Stimulated activated CD4-positive, alpha-beta T cell treated with anti-CD3 and anti-CD28 coated beads, TNF-alpha, amount 100 ng/mL, for 4 hours (primary cell): ENCODE measurements at regions not wholly inside any gene's neighbourhood (a gene's known extent, or its start where the extent isn't known, plus 50 kb on each side); places are given as distances from the start of the nearest gene placed in this dataset.
A peak's percentile ranks its signal among the peaks of the same experiment; 100 is the strongest.
"Not testable (repeated sequence)": the region's sequence is repeated elsewhere in the genome, so short reads cannot be mapped to it uniquely, and the experiment has no call there.

ENCODE experiments used
- DNase-seq, 3 experiments: peaks; one replicate each; pipeline ENCODE4 v3.0.0-alpha.2; 2020; ENCODE audit warnings: low read depth in 3 of 3

DNA sequence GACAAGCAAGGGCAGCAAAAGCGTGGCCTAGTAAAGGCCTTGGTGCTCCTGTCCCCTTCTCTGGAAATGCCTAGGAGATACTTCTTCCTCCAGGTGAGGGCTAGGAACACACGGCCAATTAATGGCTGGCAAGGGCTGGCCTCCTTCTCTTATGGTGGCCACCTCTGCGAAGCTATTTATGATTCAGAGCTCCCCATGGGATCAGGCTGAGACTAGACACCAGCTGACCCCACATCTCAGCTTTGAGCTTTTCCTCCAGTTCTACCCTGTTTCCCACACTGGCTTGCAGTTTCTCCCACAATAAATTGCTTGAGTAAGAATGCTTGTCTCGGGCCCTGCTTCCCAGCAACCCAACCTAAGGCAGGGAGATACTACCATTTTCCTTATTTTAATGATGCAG, 53.7 kb downstream of the CAMK2N1 start:
- no peak for DNase-seq

DNA sequence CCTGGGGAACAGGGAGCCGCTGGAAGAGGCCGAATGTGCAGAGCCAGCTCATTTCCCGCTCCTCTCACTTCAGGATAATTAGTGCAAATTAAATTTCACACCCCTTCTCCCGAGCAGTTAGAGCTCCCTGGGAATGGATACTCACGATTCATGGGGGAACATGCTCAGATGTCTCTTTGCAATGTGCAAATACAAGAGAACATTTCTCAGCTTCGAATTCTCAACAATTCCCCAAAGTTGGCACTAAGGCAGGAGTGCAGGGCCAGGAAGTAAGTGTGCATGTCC, 54.9 kb downstream of the CAMK2N1 start:
- no peak for DNase-seq

DNA sequence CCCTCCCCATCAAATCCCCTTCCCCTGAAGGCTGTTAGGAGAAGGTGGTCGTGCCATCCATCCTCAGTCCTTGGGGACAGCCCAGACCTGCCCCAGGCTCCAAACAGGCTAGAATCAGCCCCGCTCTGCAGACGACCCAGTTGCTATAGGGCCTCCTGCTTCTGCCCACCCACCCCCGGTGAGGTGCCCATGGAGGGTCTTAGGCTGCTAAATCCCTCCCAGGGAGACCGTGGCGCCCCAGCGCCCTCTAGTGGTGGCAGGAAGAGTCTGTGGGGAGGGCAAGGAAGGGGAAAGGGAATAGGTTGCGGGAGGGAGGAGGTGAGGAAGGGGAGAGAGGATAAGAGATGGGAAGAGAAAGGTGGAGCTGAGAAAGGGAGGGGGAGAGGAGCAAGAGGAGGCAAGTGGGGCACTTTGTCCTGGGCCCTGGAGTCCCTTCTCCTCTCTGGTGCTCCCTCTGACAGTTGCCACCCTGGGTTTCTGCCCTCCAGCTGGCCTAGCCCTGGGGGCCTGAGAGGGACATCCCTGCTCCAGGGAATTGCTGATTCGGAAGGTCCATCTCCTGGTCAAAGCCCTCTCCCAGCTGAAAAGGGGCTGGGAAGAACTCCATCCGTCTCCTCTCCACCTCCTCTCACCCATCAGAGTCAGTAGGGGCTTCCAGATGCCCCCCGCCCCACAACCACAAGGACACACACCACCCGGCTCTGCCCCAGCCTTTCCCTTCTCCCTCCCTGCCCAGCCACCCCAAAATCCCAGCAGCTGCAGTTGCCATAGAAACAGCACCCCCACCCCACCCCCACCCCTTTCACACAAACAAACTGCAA, 55.4 kb downstream of the CAMK2N1 start:
- peak in 1 of 3 experiments; percentile 25 for DNase-seq

DNA sequence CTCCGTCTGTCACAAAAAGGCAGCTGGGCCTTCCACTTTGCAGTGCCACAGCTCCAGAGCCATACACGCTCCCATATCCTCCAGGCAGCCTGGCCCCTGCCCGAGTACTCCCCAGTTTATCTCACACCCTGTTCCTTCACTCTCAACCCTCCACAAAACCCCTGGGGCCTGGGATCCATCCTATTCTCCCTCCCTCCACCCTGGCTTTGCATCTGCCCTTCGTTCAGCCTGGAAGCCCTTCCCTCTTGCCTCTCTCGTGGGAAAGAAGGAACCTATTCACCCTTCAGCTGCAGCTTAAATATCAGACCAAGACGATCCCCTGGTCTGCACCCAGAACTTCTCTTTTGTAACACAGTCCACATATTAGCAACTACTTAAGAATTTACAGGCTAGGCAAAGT, 56.7 kb downstream of the CAMK2N1 start:
- no peak for DNase-seq

DNA sequence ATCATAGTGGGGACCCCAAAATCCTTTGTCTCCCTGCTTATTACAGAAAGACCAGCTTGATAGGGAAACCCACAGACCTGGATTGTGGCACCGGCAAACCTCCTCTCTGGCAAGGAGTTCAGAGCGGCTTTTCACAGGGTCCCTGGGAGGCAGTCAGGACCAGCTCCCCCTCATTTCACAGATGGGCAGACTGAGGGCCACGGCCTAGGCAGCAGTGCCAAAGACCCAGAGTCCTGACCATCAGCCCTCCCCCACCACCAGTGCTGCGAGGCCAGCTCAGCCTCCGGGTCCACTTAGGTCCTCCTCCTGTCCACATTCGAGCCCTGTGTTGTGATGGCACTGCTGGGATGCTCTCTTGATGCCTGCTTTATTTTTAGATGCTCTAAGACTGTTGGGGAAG, 57.2 kb downstream of the CAMK2N1 start:
- no peak for DNase-seq

- no peak for DNase-seq
These were observed 59.1 kb downstream of the CAMK2N1 start for GRCh38 chr1:20426923-20427322.

DNA sequence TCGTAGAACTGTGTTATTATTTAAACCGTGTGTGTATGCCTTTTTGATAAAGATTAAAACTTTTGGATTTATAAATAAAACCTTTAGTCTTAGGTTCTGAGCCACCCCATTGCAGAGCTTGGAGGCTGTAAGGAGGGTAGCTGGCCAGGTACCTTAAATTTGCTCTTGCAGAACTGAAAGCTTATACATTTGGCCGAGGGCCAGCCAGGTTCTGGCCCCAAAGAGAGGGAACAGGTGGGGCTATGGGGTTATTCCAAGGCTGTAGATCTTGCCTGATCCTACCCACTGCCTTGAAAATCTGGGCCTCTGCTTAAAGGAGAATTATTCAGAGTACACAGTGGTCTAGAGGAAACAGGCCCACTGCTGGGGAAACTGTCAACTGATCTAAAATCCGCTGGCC, 59.6 kb downstream of the CAMK2N1 start:
- DNase-seq, result no peak

- no peak for DNase-seq
These were observed 60.4 kb downstream of the CAMK2N1 start for GRCh38 chr1:20425622-20426021.

- DNase-seq, result no peak
These were observed 62.7 kb downstream of the CAMK2N1 start for GRCh38 chr1:20423169-20423795.

- DNase-seq, result no peak
These were observed 64.6 kb downstream of the CAMK2N1 start for GRCh38 chr1:20421441-20421840.

GRCh38 chr1:20417581-20417980, 68.4 kb downstream of the CAMK2N1 start:
- no peak for DNase-seq

DNA sequence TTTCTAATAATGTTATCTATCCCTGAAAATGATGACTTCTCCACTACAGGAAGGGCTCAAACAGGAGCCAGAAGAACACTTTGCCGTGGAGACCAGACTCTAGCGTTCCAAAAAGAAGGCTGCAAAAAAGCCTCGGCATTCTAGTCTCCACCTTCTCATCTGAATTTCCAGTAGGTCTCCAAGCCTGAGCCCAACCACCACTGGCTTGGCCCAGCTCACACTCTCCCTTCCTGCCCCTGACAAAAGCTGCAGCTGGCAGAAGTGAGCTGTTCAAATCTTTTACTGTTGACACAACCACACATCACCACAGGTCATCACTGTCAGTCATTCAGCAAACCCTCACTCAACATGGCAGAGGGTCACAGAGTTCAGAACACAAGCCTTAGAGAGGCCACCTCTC, 69.3 kb downstream of the CAMK2N1 start:
- no peak for DNase-seq

GRCh38 chr1:20413776-20414140, 72.3 kb downstream of the CAMK2N1 start:
- DNase-seq, result no peak

DNA sequence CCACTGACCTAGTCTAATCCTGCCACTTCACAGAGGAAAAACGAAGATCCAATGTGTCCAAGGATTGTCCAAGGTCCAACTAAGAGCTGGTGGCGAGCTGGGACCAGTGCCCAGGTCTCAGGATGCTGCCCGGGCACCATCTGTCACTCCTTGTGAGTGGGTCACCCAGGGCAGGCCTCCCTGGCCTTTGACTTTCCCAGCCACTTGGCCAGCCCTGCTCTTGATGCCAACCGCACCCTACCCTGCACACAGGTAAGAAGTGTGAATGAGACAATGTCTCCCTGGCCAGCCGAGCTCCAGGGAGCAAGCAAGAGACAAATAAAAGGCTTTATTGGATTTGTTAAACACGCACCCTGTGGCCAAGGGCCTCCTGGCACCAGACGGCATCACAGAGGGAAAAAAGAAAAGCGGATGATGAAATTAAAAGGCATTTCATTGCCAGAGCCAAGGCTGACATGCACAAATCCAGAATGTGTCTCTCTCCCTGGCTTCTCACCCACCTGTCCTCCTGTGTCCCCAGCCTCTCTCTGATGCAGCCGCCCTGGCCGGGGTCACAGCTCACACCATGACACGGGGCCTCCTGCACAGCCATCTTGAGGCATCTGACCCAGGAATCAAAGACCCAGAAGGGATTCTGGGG, 72.8 kb downstream of the CAMK2N1 start:
- no peak for DNase-seq

DNA sequence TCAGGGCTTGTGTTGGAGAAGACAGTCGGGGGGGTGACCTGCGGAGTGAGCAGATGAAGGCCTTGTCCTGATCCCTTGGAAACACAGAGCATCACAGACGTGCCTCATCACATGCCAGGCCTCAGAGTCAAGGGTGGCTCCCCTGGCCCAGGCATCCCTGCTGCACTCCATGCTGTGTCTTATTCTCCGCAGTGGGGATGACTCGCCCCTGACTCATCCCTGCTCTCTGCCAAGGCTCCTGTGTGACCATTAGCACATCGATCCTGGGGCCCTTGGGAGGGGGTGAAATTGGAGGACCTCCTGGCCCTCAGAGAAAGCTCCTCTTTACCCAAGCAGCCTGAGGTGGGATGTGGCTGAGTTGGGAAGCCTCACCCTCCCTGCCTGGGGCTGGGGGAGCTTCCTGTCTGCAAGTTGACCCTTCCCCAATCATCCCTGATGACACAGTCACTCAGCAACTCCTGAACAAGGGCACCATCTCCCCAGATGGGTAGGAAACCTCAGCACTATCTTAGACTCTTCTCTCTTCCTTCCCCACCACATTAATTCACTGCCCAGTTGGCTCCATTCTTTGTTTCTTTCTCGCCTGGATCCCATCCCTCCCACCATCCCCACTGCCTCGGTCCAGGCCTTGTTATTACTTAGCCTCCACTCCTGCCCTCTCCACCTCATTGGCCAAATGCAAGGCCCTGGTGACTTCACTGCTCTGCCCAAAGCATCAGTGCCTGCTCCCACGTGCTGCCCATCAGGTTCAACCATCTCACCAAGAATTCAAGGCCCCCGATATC, 74.6 kb downstream of the CAMK2N1 start:
- no peak for DNase-seq

DNA sequence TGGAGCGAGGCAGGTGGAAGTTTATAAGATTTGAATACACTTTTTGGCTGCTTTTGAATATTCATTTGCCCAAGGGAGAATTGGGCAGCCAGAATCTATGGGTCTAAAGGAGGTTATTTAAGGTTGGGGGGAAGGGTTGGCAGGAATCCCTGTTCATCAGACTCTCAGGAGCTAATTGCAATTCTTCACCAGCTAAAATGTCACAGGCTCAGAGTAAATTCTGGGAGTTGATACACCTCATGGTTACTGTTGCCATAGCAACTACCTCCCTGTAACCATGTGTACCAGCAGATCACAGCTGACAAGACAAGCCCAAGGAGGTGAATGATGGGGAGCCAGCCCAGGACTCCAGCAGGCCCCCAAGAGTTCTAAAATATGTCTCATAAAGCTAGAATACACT, 75.5 kb downstream of the CAMK2N1 start:
- DNase-seq, result no peak

GRCh38 chr1:20409971-20410370, 76.0 kb downstream of the CAMK2N1 start:
- no peak for DNase-seq

DNA sequence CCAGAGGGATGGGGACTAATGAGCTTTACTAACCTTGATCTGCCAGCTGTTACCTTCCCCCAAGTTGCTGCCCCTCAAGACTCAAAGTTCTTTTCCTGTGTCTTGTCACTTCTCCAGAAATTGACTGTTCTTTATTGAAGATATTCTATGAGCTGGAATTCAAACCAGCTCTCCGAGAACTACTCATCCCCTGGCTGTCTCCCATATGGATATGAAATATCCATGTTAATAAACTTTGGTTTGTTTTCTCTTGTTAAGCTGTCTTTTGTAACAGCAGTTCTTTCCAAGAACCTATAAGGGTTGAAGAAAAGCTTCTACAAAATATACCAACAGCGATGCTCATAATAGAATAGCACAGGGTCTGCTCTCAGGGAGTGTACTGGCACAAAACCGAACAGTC, 77.0 kb downstream of the CAMK2N1 start:
- DNase-seq, result no peak

DNA sequence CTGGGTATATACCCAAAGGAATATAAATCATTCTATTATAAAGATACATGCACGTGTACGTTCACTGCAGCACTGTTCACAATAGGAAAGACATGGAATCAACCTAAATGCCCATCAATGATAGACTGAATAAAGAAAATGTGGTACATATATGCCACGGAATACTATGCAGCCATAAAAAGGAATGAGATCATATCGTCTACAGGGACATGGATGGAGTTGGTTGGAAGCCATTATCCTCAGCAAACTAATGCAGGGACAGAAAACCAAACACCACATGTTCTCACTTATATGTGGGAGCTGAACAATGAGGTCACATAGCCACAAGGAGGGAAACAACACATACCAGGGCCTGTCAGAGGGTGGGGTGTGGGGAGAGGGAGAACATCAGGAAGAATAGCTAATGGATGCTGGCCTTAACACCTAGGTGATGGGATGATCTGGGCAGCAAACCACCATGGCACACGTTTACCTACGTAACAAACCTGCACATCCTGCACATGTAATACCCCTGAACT, 77.8 kb downstream of the CAMK2N1 start:
- not testable (repeated sequence) for DNase-seq

DNA sequence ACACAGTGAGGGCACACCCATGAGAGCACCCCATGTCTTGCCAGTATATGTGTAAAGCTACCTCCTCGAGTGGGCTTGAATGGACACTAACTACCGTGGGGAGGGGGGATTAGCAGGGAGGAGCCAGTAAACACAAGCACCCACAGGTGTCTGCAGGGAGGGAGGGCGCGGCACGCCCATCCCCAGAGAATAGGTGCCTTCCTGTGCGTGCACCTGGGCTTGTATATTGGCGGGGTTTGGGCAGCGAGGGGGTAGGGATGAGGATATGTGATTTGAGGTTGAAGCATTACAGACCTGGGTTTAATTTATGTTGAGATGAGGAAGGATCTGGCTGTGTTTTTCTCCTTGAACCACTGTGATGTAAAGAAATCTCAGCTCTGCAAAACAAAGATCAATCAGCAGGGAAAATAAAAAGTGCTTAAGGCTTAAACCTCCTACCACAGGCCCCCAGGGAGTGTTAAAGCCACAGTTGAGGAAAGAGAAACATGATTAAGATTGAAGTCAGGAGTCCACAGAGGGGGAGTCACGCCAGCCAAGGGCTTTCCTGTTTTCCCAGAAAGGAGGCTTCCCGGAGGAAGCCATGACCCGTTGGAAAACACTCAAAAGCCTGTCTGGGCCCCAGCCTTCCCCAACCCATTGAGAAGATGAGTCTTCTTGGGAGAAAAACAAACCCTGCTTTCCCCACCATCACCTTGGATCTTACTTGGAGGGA, 80.0 kb downstream of the CAMK2N1 start:
- DNase-seq, result no peak

- no peak for DNase-seq
These were observed 80.8 kb downstream of the CAMK2N1 start for GRCh38 chr1:20405051-20405754.
